GM21526 (cell line): ENCODE measurements at regions not wholly inside any gene's neighbourhood (a gene's known extent, or its start where the extent isn't known, plus 50 kb on each side); places are given as distances from the start of the nearest gene placed in this dataset.
"Not testable (repeated sequence)": the region's sequence is repeated elsewhere in the genome, so short reads cannot be mapped to it uniquely, and the experiment has no call there.

Experiments used
- ATAC-seq: cut with Tn5 transposase; IDR thresholded peaks from one replicate; pipeline ENCODE4 v1.9.1; 2021; ENCODE audit warnings: moderate library complexity; ENCODE audit not compliant: unreplicated experiment, low FRiP score

- no peak for ATAC-seq
Observed at GRCh38 chr12:63508543-63508942, 159.8 kb downstream of the DPY19L2 start.

GRCh38 chr12:63499567-63499966 is 168.7 kb downstream of the DPY19L2 start:
- no peak for ATAC-seq

- no peak for ATAC-seq
Observed at GRCh38 chr12:63498239-63498638, 170.1 kb downstream of the DPY19L2 start.

GRCh38 chr12:63496654-63497053 is 171.6 kb downstream of the DPY19L2 start:
- ATAC-seq: no peak

GRCh38 chr12:63495974-63496373 is 172.3 kb downstream of the DPY19L2 start:
- no peak for ATAC-seq

GRCh38 chr12:63493357-63493756 is 174.9 kb downstream of the DPY19L2 start:
- ATAC-seq: not testable (repeated sequence)

- ATAC-seq: no peak
Observed at GRCh38 chr12:63480186-63480585, 188.1 kb downstream of the DPY19L2 start.

- ATAC-seq: no peak
Observed at GRCh38 chr12:63470161-63470560, 198.1 kb downstream of the DPY19L2 start.

- ATAC-seq: no peak
Observed at GRCh38 chr12:63467951-63468350, 200.3 kb downstream of the DPY19L2 start.

- no peak for ATAC-seq
Observed at GRCh38 chr12:63457857-63458256, 210.4 kb downstream of the DPY19L2 start.

- no peak for ATAC-seq
Observed at GRCh38 chr12:63457428-63457827, 210.9 kb downstream of the DPY19L2 start.

GRCh38 chr12:63450816-63451215 is 217.5 kb downstream of the DPY19L2 start:
- ATAC-seq: no peak

GRCh38 chr12:63450334-63450733 is 218.0 kb downstream of the DPY19L2 start:
- ATAC-seq: no peak

GRCh38 chr12:63445224-63445880 is 222.9 kb downstream of the DPY19L2 start:
- no peak for ATAC-seq

- ATAC-seq: no peak
Observed at GRCh38 chr12:63440048-63440447, 228.2 kb downstream of the DPY19L2 start.

GRCh38 chr12:63434384-63434783 is 233.9 kb downstream of the DPY19L2 start:
- ATAC-seq: not testable (repeated sequence)

GRCh38 chr12:63427969-63428368 is 240.3 kb downstream of the DPY19L2 start:
- not testable (repeated sequence) for ATAC-seq

GRCh38 chr12:63427029-63427428 is 241.3 kb downstream of the DPY19L2 start:
- not testable (repeated sequence) for ATAC-seq

- ATAC-seq: no peak
Observed at GRCh38 chr12:63424671-63425070, 243.6 kb downstream of the DPY19L2 start.

- ATAC-seq: no peak
Observed at GRCh38 chr12:63423839-63424238, 244.5 kb downstream of the DPY19L2 start.

- ATAC-seq: peak; percentile 97
Observed at GRCh38 chr12:63420206-63420644, 248.1 kb downstream of the DPY19L2 start.

GRCh38 chr12:63419154-63419553 is 249.1 kb downstream of the DPY19L2 start:
- ATAC-seq: no peak

- ATAC-seq: no peak
Observed at GRCh38 chr12:63416788-63417187, 251.5 kb downstream of the DPY19L2 start.
